ENCODE measurements at regions not wholly inside any gene's neighbourhood (a gene's known extent, or its start where the extent isn't known, plus 50 kb on each side); places are given as distances from the start of the nearest gene placed in this dataset.

GRCh38 chr5:17147170-17147569 lies 70.3 kb upstream of the BASP1 start:
- CTCF ChIA-PET: interaction anchor here (0.6 to 1.1 kb wide), 2 partner anchors 14 to 80 kb away, joined by 3 read pairs; no protein-coding TSS in a partner anchor

GRCh38 chr5:17147617-17148016 lies 69.8 kb upstream of the BASP1 start:
- H3K36me3 ChIP-seq (ENCODE audit: control insufficient read depth, insufficient read depth, low read length): no peaks in the 10 kb centered on the region
- no peak overlapping the region for H3K4me3 ChIP-seq (ENCODE audit: low read depth, low read length)
- Mint-ChIP-seq H3K36me3 (ENCODE audit: insufficient read depth, unreplicated experiment) (no peaks in the 10 kb centered on the region), H3K9me3 (ENCODE audit: unreplicated experiment) (no peaks in the 10 kb centered on the region), H3K27me3 (ENCODE audit: insufficient read depth, unreplicated experiment) (no peaks in the 10 kb centered on the region), H3K4me3 (ENCODE audit: unreplicated experiment) (no peak overlapping the region), H3K27ac (ENCODE audit: unreplicated experiment) (no peak overlapping the region), H3K4me1 (ENCODE audit: low read depth, unreplicated experiment) (peaks cover 16% of the 10 kb centered on the region)
- CTCF ChIA-PET: interaction anchor here (0.6 to 1.1 kb wide), 2 partner anchors 15 to 80 kb away, joined by 3 read pairs; no protein-coding TSS in a partner anchor
- DNase-seq: no peak
- no peak for TF ChIP-seq CTCF (IDR thresholded peaks at IDR 0.05; ENCODE audit: insufficient read depth in 1 of 2, low read depth in 1 of 2, low read length in 1 of 2, severe bottlenecking in 1 of 2, unreplicated experiment in 1 of 2)
- no peaks in the 10 kb centered on the region for H3K9me3 ChIP-seq
- BruUV-seq (replicated peaks): no TSS peak
- H3K4me1 ChIP-seq: 0 out of 2 replicates have a peak, but pooled peaks cover 8% of the 10 kb centered on the region
- no peaks in the 10 kb centered on the region for H3K27me3 ChIP-seq (replicated peaks; ENCODE audit: control insufficient read depth, insufficient read depth, low read length)
- POLR2A ChIA-PET: no interaction called here
- intact Hi-C loops (cut with micrococcal nuclease; ENCODE audit: unreplicated experiment): no loop called here

More at GRCh38 chr5:17147170-17147569, 70.3 kb upstream of the BASP1 start:
- Histone ChIP-seq H3K4me1 (0 out of 2 replicates have a peak, but pooled peaks cover 8% of the 10 kb centered on the region), H3K36me3 (ENCODE audit: control insufficient read depth, insufficient read depth, low read length) (no peaks in the 10 kb centered on the region), H3K27me3 (replicated peaks; ENCODE audit: control insufficient read depth, insufficient read depth, low read length) (no peaks in the 10 kb centered on the region), H3K9me3 (no peaks in the 10 kb centered on the region), H3K4me3 (ENCODE audit: low read depth, low read length) (no peak overlapping the region)
- no peak overlapping the region for H3K4me3 Mint-ChIP-seq (ENCODE audit: unreplicated experiment)
- intact Hi-C loops (cut with micrococcal nuclease; ENCODE audit: unreplicated experiment): no loop called here
- H3K36me3 Mint-ChIP-seq (ENCODE audit: insufficient read depth, unreplicated experiment): no peaks in the 10 kb centered on the region
- no TSS peak for BruUV-seq (replicated peaks)
- no peaks in the 10 kb centered on the region for H3K9me3 Mint-ChIP-seq (ENCODE audit: unreplicated experiment)
- TF ChIP-seq CTCF (IDR thresholded peaks at IDR 0.05; ENCODE audit: insufficient read depth in 1 of 2, low read depth in 1 of 2, low read length in 1 of 2, severe bottlenecking in 1 of 2, unreplicated experiment in 1 of 2): no peak
- DNase-seq: no peak
- H3K4me1 Mint-ChIP-seq (ENCODE audit: low read depth, unreplicated experiment): peaks cover 16% of the 10 kb centered on the region
- H3K27me3 Mint-ChIP-seq (ENCODE audit: insufficient read depth, unreplicated experiment): no peaks in the 10 kb centered on the region
- POLR2A ChIA-PET: no interaction called here
- no peak overlapping the region for H3K27ac Mint-ChIP-seq (ENCODE audit: unreplicated experiment)

GRCh38 chr5:17148481-17148880 lies 69.0 kb upstream of the BASP1 start:
- DNase-seq: no peak
- BruUV-seq (replicated peaks): no TSS peak
- no peaks in the 10 kb centered on the region for H3K36me3 Mint-ChIP-seq (ENCODE audit: insufficient read depth, unreplicated experiment)
- Histone ChIP-seq H3K9me3 (no peaks in the 10 kb centered on the region), H3K4me3 (ENCODE audit: low read depth, low read length) (no peak overlapping the region), H3K27me3 (replicated peaks; ENCODE audit: control insufficient read depth, insufficient read depth, low read length) (no peaks in the 10 kb centered on the region), H3K4me1 (0 out of 2 replicates have a peak, but pooled peaks cover 8% of the 10 kb centered on the region), H3K36me3 (ENCODE audit: control insufficient read depth, insufficient read depth, low read length) (no peaks in the 10 kb centered on the region)
- H3K4me3 Mint-ChIP-seq (ENCODE audit: unreplicated experiment): no peak overlapping the region
- H3K27me3 Mint-ChIP-seq (ENCODE audit: insufficient read depth, unreplicated experiment): no peaks in the 10 kb centered on the region
- H3K27ac Mint-ChIP-seq (ENCODE audit: unreplicated experiment): no peak overlapping the region
- H3K4me1 Mint-ChIP-seq (ENCODE audit: low read depth, unreplicated experiment): peaks cover 11% of the 10 kb centered on the region
- CTCF ChIA-PET: interaction anchor here (2.1 kb wide), 1 partner anchor 16 kb away, joined by 6 read pairs; no protein-coding TSS in a partner anchor
- no peak for TF ChIP-seq CTCF (IDR thresholded peaks at IDR 0.05; ENCODE audit: insufficient read depth in 1 of 2, low read depth in 1 of 2, low read length in 1 of 2, severe bottlenecking in 1 of 2, unreplicated experiment in 1 of 2)
- H3K9me3 Mint-ChIP-seq (ENCODE audit: unreplicated experiment): no peaks in the 10 kb centered on the region
- POLR2A ChIA-PET: no interaction called here
- intact Hi-C loops (cut with micrococcal nuclease; ENCODE audit: unreplicated experiment): no loop called here
